ENCODE measurements at regions not wholly inside any gene's neighbourhood (a gene's known extent, or its start where the extent isn't known, plus 50 kb on each side); places are given as distances from the start of the nearest gene placed in this dataset.

GRCh38 chr3:1824359-1824758 is 274.3 kb upstream of the CNTN4 start:
- TF ChIP-seq CTCF (IDR thresholded peaks at IDR 0.05): no peak
- no peak for TF ChIP-seq ZFX (IDR thresholded peaks at IDR 0.05; ENCODE audit: borderline replicate concordance)

Data from 22Rv1 (cell line).